Heart left ventricle (tissue), 16 donors: ENCODE measurements at regions not wholly inside any gene's neighbourhood (a gene's known extent, or its start where the extent isn't known, plus 50 kb on each side); places are given as distances from the start of the nearest gene placed in this dataset.

Source experiments
- ATAC-seq, 4 donors: fragments of 200-7000 bp; cut with Tn5 transposase; one replicate each; pipeline ENCODE4 v1.9.1; 2020 to 2022; ENCODE audit warnings: moderate library complexity in 4 of 4, mild to moderate bottlenecking in 3 of 4, moderate number of reproducible peaks in 1 of 4
- DNase-seq, 5 donors: peaks; one replicate each; pipeline ENCODE4 v3.0.0-alpha.2; 2020
- H3K27ac ChIP-seq, 12 donors: fragments of 200-600 bp; sonication (generic) in 4 of 12; one replicate each; pipeline versions ENCODE4 v1.5.0 to v1.8.0; 2016 to 2022; ENCODE audit warnings: mild to moderate bottlenecking in 2 of 12
- H3K27me3 ChIP-seq, 9 donors: fragments of 200-600 bp; sonication (generic) in 2 of 9; one replicate each; pipeline versions ENCODE4 v1.5.1 to v1.8.0; 2016 to 2022; ENCODE audit warnings: mild to moderate bottlenecking in 3 of 9
- H3K36me3 ChIP-seq, 9 donors: fragments of 200-600 bp; sonication (generic) in 2 of 9; one replicate each; pipeline versions ENCODE4 v1.5.0 to v1.8.0; 2018 to 2022; ENCODE audit warnings: mild to moderate bottlenecking in 2 of 9
- H3K4me1 ChIP-seq, 12 donors: fragments of 200-600 bp; sonication (generic) in 4 of 12; one replicate each; pipeline versions ENCODE4 v1.5.0 to v1.8.0; 2016 to 2022; ENCODE audit warnings: mild to moderate bottlenecking in 3 of 12
- H3K4me3 ChIP-seq, 12 donors: fragments of 200-600 bp; sonication (generic) in 4 of 12; one replicate each; pipeline versions ENCODE4 v1.5.0 to v1.8.0; 2017 to 2022; ENCODE audit warnings: mild to moderate bottlenecking in 9 of 12, moderate library complexity in 4 of 12
- H3K9me3 ChIP-seq, 12 donors: fragments of 200-600 bp; sonication (generic) in 4 of 12; one replicate each; pipeline versions ENCODE4 v1.5.0 to v1.8.0; 2016 to 2022; ENCODE audit warnings: mild to moderate bottlenecking in 1 of 12
- POLR2A ChIP-seq, 2 donors: fragments of 450-650 bp; IDR thresholded peaks; one replicate each; pipeline ENCODE4 v1.6.1; 2017; ENCODE audit warnings: antibody characterized with exemption in 2 of 2, mild to moderate bottlenecking in 2 of 2, moderate library complexity in 2 of 2
- WGBS, 4 donors: extraction: QIAGEN DNeasy Blood & Tissue Kit in 2 of 4; methylation state at CpG; one replicate each; pipeline versions ENCODE4 v1.1.5 to v1.1.7; 2013 to 2018; 5-methylcytosine and 5-hydroxymethylcytosine counted together
- intact Hi-C, 10 donors: fragments of 100-400 bp; cut with DNase I; formaldehyde crosslinking; loops; one replicate each; pipeline versions ENCODE4 v1.11.1 to v1.14.2; 2022
- TF ChIP-seq, protein P1 (sequence below), 12 donors: fragments of 200-600 bp; sonication (generic) in 4 of 12; IDR thresholded peaks; one replicate each; pipeline versions ENCODE4 v1.5.0 to v1.8.0; 2018 to 2022; ENCODE audit warnings: antibody characterized with exemption in 12 of 12, mild to moderate bottlenecking in 5 of 12
- donor health status: ischemic (EF 13 %, LVEDD 7.1; RV severe dilation, severe dysfunction).
- donor health status: healthy with polysubstance abuse.
- donor health status: DM: no; HTN: yes; CAD: no.
- donor health status: DM: no; HTN: no; CAD: no.
- donor health status: ischemic (EF 25% LVEDD 6.9; RV normal size, moderate dysfunction).
- donor health status: ischemic (EF 25% LVEDD 5.7; RV mildly dilated, moderate dysfunction).
- donor health status: healthy.
- donor health status: DM: yes; HTN: yes; CAD: no.
- donor health status: ischemic (EF 35%, LVEDD 5.7; RV mildly dilated, moderate dysfunction).
- donor health status: nonischemic (EF 11% LVEDD 7.7; RV severe dilation, severe dysfunction).
- donor health status: DM: yes; HTN: yes; CAD: no.
- donor health status: PGD.
- donor health status: ischemic (EF 29% LVEDD 5.4; RV normal size, mild dysfunction).
- donor health status: nonischemic (EF 23%, LVEDD 6.1; RV moderate dilation, normal function).

DNA sequence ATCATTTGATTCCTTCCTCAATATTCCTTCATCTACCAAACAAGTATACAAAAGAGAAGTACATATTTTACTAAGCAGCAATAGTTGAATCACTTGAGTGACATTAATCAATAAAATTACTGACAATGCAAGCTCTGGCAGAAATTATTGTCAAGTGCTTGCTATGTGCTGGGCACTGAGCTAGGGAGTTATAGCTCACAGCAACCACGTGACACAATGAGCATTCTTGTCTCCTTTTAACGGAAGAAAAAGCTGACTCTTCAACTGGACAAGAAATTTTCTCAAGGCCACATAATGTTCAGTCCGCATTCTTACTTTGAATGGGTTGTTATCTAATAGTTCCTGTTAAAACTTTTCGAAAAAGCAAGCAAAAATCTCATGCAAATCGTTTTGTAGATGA is 500.1 kb downstream of the PYDC2 start:
- no peaks in the 10 kb centered on the region for H3K27me3 ChIP-seq
- H3K27ac ChIP-seq = no peak overlapping the region
- 58 to 72% (median 68%) methylated on average over 5 of the region's 5 CpGs for WGBS, 4 donors
- H3K36me3 ChIP-seq = no peaks in the 10 kb centered on the region
- H3K4me3 ChIP-seq = no peak overlapping the region
- DNase-seq (no peak), ATAC-seq (no peak)
- no peaks in the 10 kb centered on the region for H3K9me3 ChIP-seq
- TF ChIP-seq, protein P1, sequence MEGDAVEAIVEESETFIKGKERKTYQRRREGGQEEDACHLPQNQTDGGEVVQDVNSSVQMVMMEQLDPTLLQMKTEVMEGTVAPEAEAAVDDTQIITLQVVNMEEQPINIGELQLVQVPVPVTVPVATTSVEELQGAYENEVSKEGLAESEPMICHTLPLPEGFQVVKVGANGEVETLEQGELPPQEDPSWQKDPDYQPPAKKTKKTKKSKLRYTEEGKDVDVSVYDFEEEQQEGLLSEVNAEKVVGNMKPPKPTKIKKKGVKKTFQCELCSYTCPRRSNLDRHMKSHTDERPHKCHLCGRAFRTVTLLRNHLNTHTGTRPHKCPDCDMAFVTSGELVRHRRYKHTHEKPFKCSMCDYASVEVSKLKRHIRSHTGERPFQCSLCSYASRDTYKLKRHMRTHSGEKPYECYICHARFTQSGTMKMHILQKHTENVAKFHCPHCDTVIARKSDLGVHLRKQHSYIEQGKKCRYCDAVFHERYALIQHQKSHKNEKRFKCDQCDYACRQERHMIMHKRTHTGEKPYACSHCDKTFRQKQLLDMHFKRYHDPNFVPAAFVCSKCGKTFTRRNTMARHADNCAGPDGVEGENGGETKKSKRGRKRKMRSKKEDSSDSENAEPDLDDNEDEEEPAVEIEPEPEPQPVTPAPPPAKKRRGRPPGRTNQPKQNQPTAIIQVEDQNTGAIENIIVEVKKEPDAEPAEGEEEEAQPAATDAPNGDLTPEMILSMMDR (IDR thresholded peaks at IDR 0.05) = no peak
- no peak for TF ChIP-seq POLR2A (IDR thresholded peaks at IDR 0.05)
- no peaks in the 10 kb centered on the region for H3K4me1 ChIP-seq
- intact Hi-C loops = no loop called here

DNA sequence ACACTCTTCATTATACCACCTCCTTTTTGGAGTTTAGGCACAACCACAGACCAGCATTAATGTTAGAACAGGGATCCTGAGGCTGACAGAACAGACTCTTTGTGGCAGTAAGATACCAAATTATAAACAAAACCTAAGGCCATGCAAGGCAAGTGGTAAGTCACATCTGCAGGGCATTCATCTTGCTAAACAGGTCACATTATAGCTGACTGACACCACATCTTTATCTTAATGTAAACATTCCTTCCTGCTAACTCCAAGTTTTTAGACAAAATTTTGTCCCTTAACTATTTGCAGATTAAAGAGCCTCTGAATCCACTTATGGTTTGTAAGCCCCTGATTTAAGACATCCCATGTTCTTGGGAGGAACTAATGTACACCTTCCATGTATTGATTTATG is 500.6 kb downstream of the PYDC2 start:
- Histone ChIP-seq H3K4me3 (no peak overlapping the region), H3K9me3 (no peaks in the 10 kb centered on the region), H3K4me1 (no peaks in the 10 kb centered on the region), H3K27ac (no peak overlapping the region), H3K27me3 (no peaks in the 10 kb centered on the region), H3K36me3 (no peaks in the 10 kb centered on the region)
- intact Hi-C loops = no loop called here
- no peak for ATAC-seq
- no peak for DNase-seq
- no peak for TF ChIP-seq POLR2A (IDR thresholded peaks at IDR 0.05)
- TF ChIP-seq, protein P1 (IDR thresholded peaks at IDR 0.05) = no peak

DNA sequence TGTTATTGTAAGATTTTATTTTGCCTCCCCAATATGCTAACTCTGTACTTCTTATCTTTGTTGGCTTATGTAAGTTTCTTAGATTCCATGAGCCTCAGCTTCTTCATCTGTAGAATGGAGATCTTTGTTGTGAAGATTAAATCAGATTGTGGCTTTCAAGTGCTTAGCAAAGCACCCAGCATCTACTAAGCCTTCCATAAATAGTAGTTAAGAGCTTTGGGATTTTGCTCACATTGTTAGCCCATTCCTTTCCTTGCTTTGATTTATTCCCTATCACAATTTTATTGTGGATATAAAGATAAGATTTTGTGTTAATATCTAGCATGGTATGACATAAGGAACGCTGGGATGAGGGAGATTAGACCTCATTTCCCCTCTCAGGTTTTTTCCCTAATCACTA is 501.4 kb downstream of the PYDC2 start:
- Histone ChIP-seq H3K4me1 (no peaks in the 10 kb centered on the region), H3K9me3 (no peaks in the 10 kb centered on the region), H3K27ac (no peak overlapping the region), H3K36me3 (no peaks in the 10 kb centered on the region), H3K27me3 (no peaks in the 10 kb centered on the region), H3K4me3 (no peak overlapping the region)
- no peak for ATAC-seq
- intact Hi-C loops = no loop called here
- no peak for DNase-seq
- no peak for TF ChIP-seq POLR2A (IDR thresholded peaks at IDR 0.05)
- TF ChIP-seq, protein P1 (IDR thresholded peaks at IDR 0.05) = no peak
- 57 to 83% (median 74%) methylated on average over 1 of the region's 1 CpG for WGBS, 4 donors

DNA sequence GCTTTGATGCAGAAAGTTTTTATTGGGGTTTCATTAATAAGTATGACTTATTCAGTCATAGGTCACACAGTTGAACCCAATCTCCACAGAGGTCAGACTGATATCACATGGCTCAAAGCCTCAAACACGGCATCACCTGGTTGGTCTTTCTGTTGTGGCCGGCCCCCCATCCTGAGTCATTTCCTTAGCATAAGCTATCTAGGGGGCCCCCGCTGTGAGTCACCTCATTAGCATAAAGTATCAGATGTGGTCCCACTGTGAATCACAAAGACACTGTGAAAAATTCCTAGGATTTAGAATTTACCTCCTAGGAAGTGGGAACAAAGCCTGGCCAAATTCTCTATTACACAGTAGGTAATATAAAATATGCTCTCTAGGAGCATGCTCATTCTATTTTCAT is 502.2 kb downstream of the PYDC2 start:
- H3K4me3 ChIP-seq = no peak overlapping the region

More for the DNA sequence above, 502.2 kb downstream of the PYDC2 start:
- TF ChIP-seq, protein P1 (IDR thresholded peaks at IDR 0.05) = no peak
- no peak for TF ChIP-seq POLR2A (IDR thresholded peaks at IDR 0.05)
- no peak overlapping the region for H3K27ac ChIP-seq
- H3K9me3 ChIP-seq = no peaks in the 10 kb centered on the region
- DNase-seq (no peak), ATAC-seq (no peak)
- intact Hi-C loops = no loop called here
- H3K4me1 ChIP-seq = no peaks in the 10 kb centered on the region
- no peaks in the 10 kb centered on the region for H3K27me3 ChIP-seq
- 73 to 96% (median 78%) methylated on average over 3 of the region's 3 CpGs for WGBS, 4 donors
- no peaks in the 10 kb centered on the region for H3K36me3 ChIP-seq
